Esophagus muscularis mucosa (tissue), 4 donors: ENCODE measurements at regions not wholly inside any gene's neighbourhood (a gene's known extent, or its start where the extent isn't known, plus 50 kb on each side); places are given as distances from the start of the nearest gene placed in this dataset.

Experiments used
- DNase-seq: peaks from one replicate; pipeline ENCODE4 v3.0.0-alpha.2; 2017; ENCODE audit errors: extremely low spot score
- H3K27ac ChIP-seq, 4 donors: fragments of 200-600 bp; sonication (generic); replicated peaks in 1 of 4; 1 replicate in 3 of 4; 2 replicates in 1 of 4; pipeline ENCODE4 v1.5.1; 2016 to 2019; ENCODE audit warnings: mild to moderate bottlenecking in 1 of 4
- H3K27me3 ChIP-seq, 4 donors: fragments of 200-600 bp; sonication (generic); one replicate each; pipeline versions ENCODE4 v1.5.1 to v1.6.0; 2016 to 2019
- H3K36me3 ChIP-seq, 4 donors: fragments of 200-600 bp; sonication (generic); one replicate each; pipeline ENCODE4 v1.5.1; 2016 to 2019
- H3K4me1 ChIP-seq, 4 donors: fragments of 200-600 bp; sonication (generic); one replicate each; pipeline ENCODE4 v1.5.1; 2016 to 2019
- H3K4me3 ChIP-seq, 4 donors: fragments of 200-600 bp; sonication (generic); 1 replicate in 2 of 4; 2 replicates in 2 of 4; pipeline ENCODE4 v1.5.1; 2016 to 2019; ENCODE audit warnings: mild to moderate bottlenecking in 4 of 4, moderate library complexity in 1 of 4
- H3K9me3 ChIP-seq, 4 donors: fragments of 200-600 bp; sonication (generic); 1 replicate in 3 of 4; 2 replicates in 1 of 4; pipeline ENCODE4 v1.5.1; 2016 to 2019
- EP300 ChIP-seq: sonication (generic); formaldehyde crosslinking; IDR thresholded peaks from one replicate; pipeline ENCODE4 v1.6.1; 2017; ENCODE audit warnings: antibody characterized with exemption
- POLR2A ChIP-seq: fragments of 450-650 bp; IDR thresholded peaks from one replicate; pipeline ENCODE4 v1.6.1; 2017; ENCODE audit warnings: antibody characterized with exemption, moderate library complexity, mild to moderate bottlenecking, low read depth
- POLR2AphosphoS5 ChIP-seq, 2 donors: sonication (generic); formaldehyde crosslinking; IDR thresholded peaks; one replicate each; pipeline ENCODE4 v1.6.1; 2017; ENCODE audit warnings: antibody characterized with exemption in 2 of 2
- WGBS: methylation state at CpG from one replicate; pipeline ENCODE4 v1.1.5; 2018; 5-methylcytosine and 5-hydroxymethylcytosine counted together
- intact Hi-C: fragments of 100-400 bp; cut with DNase I; formaldehyde crosslinking; loops from one replicate; pipeline ENCODE4 v1.15.1; 2023
- TF ChIP-seq, protein P1 (sequence below), 3 experiments: fragments of 200-600 bp in 2 of 3; fragments of 450-650 bp in 1 of 3; sonication (generic) in 2 of 3; IDR thresholded peaks; one replicate each; pipeline ENCODE4 v1.5.1; 2017 to 2019; ENCODE audit warnings: antibody characterized with exemption in 3 of 3, mild to moderate bottlenecking in 2 of 3, moderate library complexity in 1 of 3

DNA sequence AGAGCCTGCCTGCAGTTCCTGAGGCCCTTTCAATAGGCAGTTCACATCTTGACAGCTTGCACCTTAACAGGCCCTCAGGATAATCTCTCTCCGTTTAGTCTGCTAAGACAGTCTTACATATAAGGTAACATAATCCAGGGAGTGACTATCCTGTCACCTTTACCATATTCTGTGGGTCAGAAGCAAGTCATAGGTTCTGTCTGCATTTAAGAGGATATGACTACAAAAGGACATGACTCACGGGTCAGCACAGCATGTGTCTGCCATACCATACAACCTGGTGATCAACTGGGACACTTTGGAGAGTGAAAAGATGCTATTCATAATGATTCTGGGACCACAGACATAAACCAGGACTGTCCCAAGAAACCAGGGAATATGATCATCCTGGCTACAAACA is 611.1 kb downstream of the SOX6 start:
- WGBS: 95% methylated on average over 2 of the region's 2 CpGs
- Histone ChIP-seq H3K27me3 (no peaks in the 10 kb centered on the region), H3K27ac (no peak overlapping the region), H3K9me3 (no peaks in the 10 kb centered on the region), H3K4me1 (no peaks in the 10 kb centered on the region), H3K4me3 (no peak overlapping the region), H3K36me3 (no peaks in the 10 kb centered on the region)
- intact Hi-C loops: no loop called here
- TF ChIP-seq, protein P1, sequence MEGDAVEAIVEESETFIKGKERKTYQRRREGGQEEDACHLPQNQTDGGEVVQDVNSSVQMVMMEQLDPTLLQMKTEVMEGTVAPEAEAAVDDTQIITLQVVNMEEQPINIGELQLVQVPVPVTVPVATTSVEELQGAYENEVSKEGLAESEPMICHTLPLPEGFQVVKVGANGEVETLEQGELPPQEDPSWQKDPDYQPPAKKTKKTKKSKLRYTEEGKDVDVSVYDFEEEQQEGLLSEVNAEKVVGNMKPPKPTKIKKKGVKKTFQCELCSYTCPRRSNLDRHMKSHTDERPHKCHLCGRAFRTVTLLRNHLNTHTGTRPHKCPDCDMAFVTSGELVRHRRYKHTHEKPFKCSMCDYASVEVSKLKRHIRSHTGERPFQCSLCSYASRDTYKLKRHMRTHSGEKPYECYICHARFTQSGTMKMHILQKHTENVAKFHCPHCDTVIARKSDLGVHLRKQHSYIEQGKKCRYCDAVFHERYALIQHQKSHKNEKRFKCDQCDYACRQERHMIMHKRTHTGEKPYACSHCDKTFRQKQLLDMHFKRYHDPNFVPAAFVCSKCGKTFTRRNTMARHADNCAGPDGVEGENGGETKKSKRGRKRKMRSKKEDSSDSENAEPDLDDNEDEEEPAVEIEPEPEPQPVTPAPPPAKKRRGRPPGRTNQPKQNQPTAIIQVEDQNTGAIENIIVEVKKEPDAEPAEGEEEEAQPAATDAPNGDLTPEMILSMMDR (IDR thresholded peaks at IDR 0.05): no peak
- no peak for TF ChIP-seq POLR2AphosphoS5 (IDR thresholded peaks at IDR 0.05)
- no peak for TF ChIP-seq POLR2A
- no peak for TF ChIP-seq EP300
- no peak for DNase-seq

DNA sequence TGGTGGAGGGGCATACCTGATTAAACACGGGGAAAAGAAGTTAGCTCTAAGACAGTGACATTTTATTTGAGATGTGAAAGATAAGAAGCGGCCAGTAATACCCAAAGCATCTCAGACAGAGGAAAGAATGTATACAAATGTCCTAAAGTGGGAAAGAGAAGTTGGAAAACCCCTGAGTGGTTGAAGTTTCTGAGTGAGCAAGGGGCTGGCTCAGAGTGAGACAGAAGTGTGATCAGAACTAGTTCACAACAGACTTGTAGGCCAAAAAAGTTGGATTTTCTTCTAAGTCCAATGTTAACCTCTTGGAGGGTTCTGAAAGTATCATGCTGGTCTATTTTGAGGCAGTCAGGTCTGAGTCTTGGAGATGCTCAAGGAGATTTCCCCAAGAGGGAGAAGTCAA is 608.7 kb downstream of the SOX6 start:
- Histone ChIP-seq H3K36me3 (no peaks in the 10 kb centered on the region), H3K9me3 (no peaks in the 10 kb centered on the region), H3K4me1 (no peaks in the 10 kb centered on the region), H3K27ac (no peak overlapping the region), H3K27me3 (no peaks in the 10 kb centered on the region), H3K4me3 (no peak overlapping the region)
- DNase-seq: peak; percentile 70
- no peak for TF ChIP-seq POLR2AphosphoS5 (IDR thresholded peaks at IDR 0.05)
- TF ChIP-seq, protein P1 (IDR thresholded peaks at IDR 0.05): no peak
- TF ChIP-seq EP300: no peak
- no peak for TF ChIP-seq POLR2A
- WGBS: 54% methylated on average over 2 of the region's 2 CpGs
- intact Hi-C loops: no loop called here

DNA sequence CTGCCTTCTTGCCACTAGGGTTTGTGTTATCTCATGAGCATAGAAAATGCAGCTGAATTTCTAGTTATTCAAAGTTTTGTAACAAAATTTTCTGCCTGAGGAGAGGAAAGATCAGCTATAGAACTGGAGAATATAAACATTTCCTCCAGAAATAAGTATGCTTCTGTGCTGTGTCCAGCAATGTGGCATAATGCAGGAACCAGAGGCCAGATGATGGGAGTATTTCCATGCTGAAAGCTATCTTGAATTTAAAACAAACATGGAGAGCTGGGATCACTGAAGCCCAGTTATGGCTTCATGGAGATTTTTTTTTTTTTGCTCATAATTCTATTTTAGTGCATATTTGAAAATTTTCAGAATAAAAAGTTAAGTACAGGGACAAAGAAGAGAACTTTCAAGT is 608.2 kb downstream of the SOX6 start:
- DNase-seq: no peak
- H3K4me1 ChIP-seq: no peaks in the 10 kb centered on the region
- no peak overlapping the region for H3K4me3 ChIP-seq
- no peaks in the 10 kb centered on the region for H3K27me3 ChIP-seq
- TF ChIP-seq, protein P1 (IDR thresholded peaks at IDR 0.05): no peak
- TF ChIP-seq POLR2A (no peak), POLR2AphosphoS5 (IDR thresholded peaks at IDR 0.05) (no peak), EP300 (no peak)
- intact Hi-C loops: no loop called here
- no peak overlapping the region for H3K27ac ChIP-seq
- H3K9me3 ChIP-seq: no peaks in the 10 kb centered on the region
- no peaks in the 10 kb centered on the region for H3K36me3 ChIP-seq

DNA sequence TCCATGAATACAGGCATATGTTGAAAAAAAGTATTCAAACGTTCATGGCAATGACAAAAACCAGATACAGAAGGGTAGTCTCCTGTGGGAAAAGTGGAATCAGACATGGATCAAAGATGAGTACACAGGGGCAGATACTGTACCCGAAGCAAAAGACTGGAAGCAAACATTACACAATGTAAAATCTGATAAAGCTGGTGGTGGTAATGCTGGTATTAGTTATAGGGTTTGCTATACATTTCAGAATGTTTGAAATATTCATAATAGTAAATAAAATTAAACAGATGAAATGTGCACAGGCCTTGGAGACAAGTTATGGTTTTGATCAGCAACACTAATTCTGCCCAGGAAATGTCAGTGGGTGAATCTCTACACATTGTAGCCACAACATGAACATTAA is 607.6 kb downstream of the SOX6 start:
- Histone ChIP-seq H3K4me3 (no peak overlapping the region), H3K27me3 (no peaks in the 10 kb centered on the region), H3K27ac (no peak overlapping the region), H3K36me3 (no peaks in the 10 kb centered on the region), H3K9me3 (peaks cover 0 to 3% (median 0%) of the 10 kb centered on the region in 4 donors), H3K4me1 (no peaks in the 10 kb centered on the region)
- peak; percentile 42 for DNase-seq
- WGBS: 73% methylated on average over 2 of the region's 2 CpGs
- no peak for TF ChIP-seq EP300
- TF ChIP-seq POLR2AphosphoS5 (IDR thresholded peaks at IDR 0.05): no peak
- no peak for TF ChIP-seq POLR2A
- TF ChIP-seq, protein P1 (IDR thresholded peaks at IDR 0.05): no peak
- intact Hi-C loops: no loop called here

DNA sequence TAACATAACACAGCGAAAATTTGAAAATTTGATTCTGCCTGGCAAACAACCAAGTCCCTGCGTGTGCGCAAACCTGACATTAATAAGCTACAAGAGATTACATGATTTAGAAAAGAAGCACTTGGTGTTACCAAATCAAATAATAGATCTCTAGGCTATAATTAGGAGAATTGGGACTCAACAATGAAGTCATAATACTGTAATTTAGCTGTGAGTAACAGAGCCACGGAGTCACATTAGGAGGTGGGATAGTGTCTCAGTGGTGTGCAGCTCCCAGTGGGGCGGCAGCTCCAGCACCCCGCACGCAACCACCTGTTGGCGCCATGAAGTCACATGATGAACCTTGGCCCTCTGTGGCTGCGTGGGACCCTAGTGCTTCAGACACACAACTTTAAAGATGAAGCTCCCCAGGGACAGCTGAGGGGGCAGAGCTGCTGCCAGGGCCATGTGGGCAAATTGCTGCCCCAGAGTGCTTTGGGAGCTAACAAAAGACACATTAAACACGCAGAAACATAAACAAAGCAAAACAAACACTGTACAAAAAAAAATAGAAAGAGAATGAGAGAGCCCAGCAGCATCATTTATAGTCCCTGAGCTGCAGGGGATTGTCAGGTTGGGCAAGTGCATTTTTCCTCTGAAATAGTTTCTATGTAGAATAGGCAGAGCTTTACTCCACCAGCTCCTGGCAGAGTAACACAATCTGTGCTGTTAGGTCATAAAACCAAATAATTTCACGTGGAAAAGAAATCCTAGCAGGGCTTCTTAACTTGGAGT is 605.6 kb downstream of the SOX6 start:
- no peak overlapping the region for H3K27ac ChIP-seq
- DNase-seq: peak; percentile 89
- no peaks in the 10 kb centered on the region for H3K4me1 ChIP-seq
- TF ChIP-seq POLR2A: no peak
- no peak for TF ChIP-seq EP300
- TF ChIP-seq POLR2AphosphoS5 (IDR thresholded peaks at IDR 0.05): no peak
- TF ChIP-seq, protein P1 (IDR thresholded peaks at IDR 0.05): no peak
- H3K9me3 ChIP-seq: peaks cover 0 to 13% (median 0%) of the 10 kb centered on the region in 4 donors
- no peaks in the 10 kb centered on the region for H3K27me3 ChIP-seq
- 80% methylated on average over 11 of the region's 11 CpGs for WGBS
- intact Hi-C loops: no loop called here
- no peaks in the 10 kb centered on the region for H3K36me3 ChIP-seq
- no peak overlapping the region for H3K4me3 ChIP-seq
